OCI-LY7 (cell line): ENCODE measurements at regions not wholly inside any gene's neighbourhood (a gene's known extent, or its start where the extent isn't known, plus 50 kb on each side); places are given as distances from the start of the nearest gene placed in this dataset.

ENCODE experiments used
- BruUV-seq: library from RNA; stranded (reverse); fragments of 400-500 nt; replicated peaks from 2 replicates; lab custom pipeline; 2021; lab: Mats Ljungman, UMichigan
- CTCF ChIA-PET: fragments of 300-600 bp; sonication (Branson Sonifier 250); formaldehyde crosslinking; loops from one replicate; lab custom pipeline; 2022; ENCODE audit warnings: antibody characterized with exemption; ENCODE audit not compliant: unreplicated experiment; lab: Charles Lee
- POLR2A ChIA-PET: fragments of 300-600 bp; sonication (Branson Sonifier 250); formaldehyde crosslinking; loops from one replicate; lab custom pipeline; 2022; ENCODE audit warnings: antibody characterized with exemption; lab: Charles Lee
- DNase-seq: peaks from one replicate; pipeline ENCODE4 v3.0.0-alpha.2; 2015; ENCODE audit warnings: low spot score
- H2AFZ ChIP-seq: fragments of 200-600 bp; sonication (generic), shearing (Covaris generic); 2 replicates; pipeline ENCODE4 v1.6.1; 2014; ENCODE audit warnings: mild to moderate bottlenecking, antibody characterized with exemption, low read length, moderate library complexity
- H3K27ac ChIP-seq: fragments of 200-600 bp; sonication (generic); 2 replicates; pipeline ENCODE4 v1.5.1; 2014; ENCODE audit warnings: mixed run types, low read depth, mild to moderate bottlenecking, moderate library complexity, low read length, inconsistent platforms; ENCODE audit not compliant: poor library complexity, severe bottlenecking
- H3K36me3 ChIP-seq: fragments of 200-600 bp; sonication (generic); 2 replicates; pipeline ENCODE4 v1.6.1; 2014; ENCODE audit warnings: mild to moderate bottlenecking, antibody characterized with exemption, low read length, moderate library complexity, mixed read lengths; ENCODE audit not compliant: insufficient read depth
- H3K4me1 ChIP-seq: fragments of 200-600 bp; sonication (generic); 2 replicates; pipeline ENCODE4 v1.5.1; 2014; ENCODE audit warnings: mild to moderate bottlenecking, low read length; ENCODE audit not compliant: insufficient read depth, poor library complexity, severe bottlenecking
- H3K4me2 ChIP-seq: fragments of 200-600 bp; sonication (generic); 2 replicates; pipeline ENCODE4 v1.6.1; 2014; ENCODE audit warnings: mild to moderate bottlenecking, low read length
- H3K4me3 ChIP-seq: fragments of 200-600 bp; sonication (generic); 2 replicates; pipeline ENCODE4 v1.5.1; 2014; ENCODE audit warnings: mild to moderate bottlenecking, low read depth, low read length; ENCODE audit not compliant: poor library complexity, severe bottlenecking
- H3K79me2 ChIP-seq: fragments of 200-600 bp; sonication (generic); 2 replicates; pipeline ENCODE4 v1.6.1; 2016; ENCODE audit warnings: low read depth, mild to moderate bottlenecking, low read length, moderate library complexity, mixed read lengths; ENCODE audit not compliant: insufficient read depth
- H3K9me2 ChIP-seq: fragments of 200-600 bp; sonication (generic); 2 replicates; pipeline ENCODE4 v1.6.1; 2016; ENCODE audit warnings: mild to moderate bottlenecking, low read length, mixed read lengths; ENCODE audit not compliant: insufficient read depth
- H3K9me3 ChIP-seq: fragments of 200-600 bp; sonication (generic); 2 replicates; pipeline ENCODE4 v1.6.1; 2014; ENCODE audit warnings: mild to moderate bottlenecking, mixed run types, low read length, mixed read lengths
- H4K20me1 ChIP-seq: fragments of 200-600 bp; sonication (generic); 2 replicates; pipeline ENCODE4 v1.6.1; 2014; ENCODE audit warnings: mild to moderate bottlenecking, antibody characterized with exemption, low read length, moderate library complexity, mixed read lengths; ENCODE audit not compliant: insufficient read depth
- EZH2phosphoT487 ChIP-seq: fragments of 200-600 bp; sonication (generic); IDR thresholded peaks from 2 replicates; pipeline ENCODE4 v1.6.1; 2018; ENCODE audit warnings: low read depth, borderline replicate concordance, mild to moderate bottlenecking, mixed run types, antibody characterized with exemption, low read length, moderate library complexity, mixed read lengths
- intact Hi-C: fragments of 100-400 bp; cut with micrococcal nuclease; formaldehyde crosslinking; loops from one replicate; pipeline ENCODE4 v1.10.0; 2022; ENCODE audit not compliant: unreplicated experiment
- TF ChIP-seq, protein P1 (sequence below): fragments of 200-600 bp; sonication (generic); conservative IDR thresholded peaks from 2 replicates; pipeline ENCODE4 v1.5.1; 2014; ENCODE audit warnings: mild to moderate bottlenecking, antibody characterized with exemption, low read length, moderate library complexity, mixed read lengths

DNA sequence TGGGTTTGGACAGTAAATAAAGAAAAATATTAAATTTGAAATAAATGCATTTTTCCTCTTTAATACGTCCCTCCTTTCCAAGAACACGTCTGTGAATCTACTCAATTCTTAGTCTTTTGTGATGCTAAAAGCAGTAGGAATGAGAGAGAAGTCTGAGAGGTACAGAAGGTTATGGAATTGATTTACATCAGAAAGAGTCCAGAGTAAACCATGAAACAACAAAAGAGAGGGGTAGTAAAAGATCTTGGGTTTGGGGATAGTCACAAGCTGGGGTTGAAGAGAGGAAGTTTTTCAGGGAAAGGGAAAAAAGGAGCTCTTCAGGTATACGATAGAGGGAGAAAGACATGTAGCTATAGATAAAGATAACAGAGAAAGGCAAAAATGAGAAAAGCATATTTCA lies 215.4 kb downstream of the RAB28 start:
- Histone ChIP-seq H3K36me3 (no peaks in the 10 kb centered on the region), H2AFZ (no peak overlapping the region), H3K4me1 (no peaks in the 10 kb centered on the region), H4K20me1 (no peaks in the 10 kb centered on the region), H3K79me2 (no peaks in the 10 kb centered on the region), H3K9me3 (0 out of 2 replicates have a peak, but pooled peaks cover 4% of the 10 kb centered on the region), H3K4me2 (no peak overlapping the region), H3K4me3 (no peak overlapping the region), H3K9me2 (no peaks in the 10 kb centered on the region), H3K27ac (no peak overlapping the region)
- CTCF ChIA-PET = no interaction called here
- no peak for DNase-seq
- intact Hi-C loops = no loop called here
- BruUV-seq = no TSS peak
- POLR2A ChIA-PET = interaction anchor here (1.0 kb wide), 1 partner anchor 35 kb away, joined by 3 read pairs; no protein-coding TSS in a partner anchor
- TF ChIP-seq, protein P1, sequence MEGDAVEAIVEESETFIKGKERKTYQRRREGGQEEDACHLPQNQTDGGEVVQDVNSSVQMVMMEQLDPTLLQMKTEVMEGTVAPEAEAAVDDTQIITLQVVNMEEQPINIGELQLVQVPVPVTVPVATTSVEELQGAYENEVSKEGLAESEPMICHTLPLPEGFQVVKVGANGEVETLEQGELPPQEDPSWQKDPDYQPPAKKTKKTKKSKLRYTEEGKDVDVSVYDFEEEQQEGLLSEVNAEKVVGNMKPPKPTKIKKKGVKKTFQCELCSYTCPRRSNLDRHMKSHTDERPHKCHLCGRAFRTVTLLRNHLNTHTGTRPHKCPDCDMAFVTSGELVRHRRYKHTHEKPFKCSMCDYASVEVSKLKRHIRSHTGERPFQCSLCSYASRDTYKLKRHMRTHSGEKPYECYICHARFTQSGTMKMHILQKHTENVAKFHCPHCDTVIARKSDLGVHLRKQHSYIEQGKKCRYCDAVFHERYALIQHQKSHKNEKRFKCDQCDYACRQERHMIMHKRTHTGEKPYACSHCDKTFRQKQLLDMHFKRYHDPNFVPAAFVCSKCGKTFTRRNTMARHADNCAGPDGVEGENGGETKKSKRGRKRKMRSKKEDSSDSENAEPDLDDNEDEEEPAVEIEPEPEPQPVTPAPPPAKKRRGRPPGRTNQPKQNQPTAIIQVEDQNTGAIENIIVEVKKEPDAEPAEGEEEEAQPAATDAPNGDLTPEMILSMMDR = no peak
- no peak for TF ChIP-seq EZH2phosphoT487

GRCh38 chr4:13268165-13268564 lies 216.0 kb downstream of the RAB28 start:
- TF ChIP-seq EZH2phosphoT487 = no peak
- TF ChIP-seq, protein P1 = no peak
- no peak overlapping the region for H2AFZ ChIP-seq
- DNase-seq = no peak
- no peaks in the 10 kb centered on the region for H3K36me3 ChIP-seq
- no peaks in the 10 kb centered on the region for H3K4me1 ChIP-seq
- H3K79me2 ChIP-seq = no peaks in the 10 kb centered on the region
- ChIA-PET CTCF (no interaction called here), POLR2A (interaction anchor here (1.0 to 1.5 kb wide), 2 partner anchors 10 to 35 kb away, joined by 3 read pairs; no protein-coding TSS in a partner anchor)
- H3K9me2 ChIP-seq = no peaks in the 10 kb centered on the region
- no peaks in the 10 kb centered on the region for H3K9me3 ChIP-seq
- intact Hi-C loops = no loop called here
- H4K20me1 ChIP-seq = no peaks in the 10 kb centered on the region
- H3K4me2 ChIP-seq = no peak overlapping the region
- no peak overlapping the region for H3K4me3 ChIP-seq
- H3K27ac ChIP-seq = no peak overlapping the region
- BruUV-seq = no TSS peak

GRCh38 chr4:13267091-13267490 lies 217.0 kb downstream of the RAB28 start:
- POLR2A ChIA-PET = interaction anchor here (0.6 to 1.5 kb wide), 5 partner anchors 11 to 482 kb away, joined by 3 to 4 read pairs (median 3); no protein-coding TSS in a partner anchor
- H3K79me2 ChIP-seq = no peaks in the 10 kb centered on the region
- H2AFZ ChIP-seq = no peak overlapping the region
- no TSS peak for BruUV-seq
- no peaks in the 10 kb centered on the region for H3K9me3 ChIP-seq
- no peaks in the 10 kb centered on the region for H4K20me1 ChIP-seq
- no peaks in the 10 kb centered on the region for H3K9me2 ChIP-seq
- H3K4me1 ChIP-seq = no peaks in the 10 kb centered on the region
- no peaks in the 10 kb centered on the region for H3K36me3 ChIP-seq
- H3K4me3 ChIP-seq = no peak overlapping the region
- intact Hi-C loops = no loop called here
- no peak for TF ChIP-seq EZH2phosphoT487
- TF ChIP-seq, protein P1 = no peak
- DNase-seq = no peak
- no peak overlapping the region for H3K4me2 ChIP-seq
- CTCF ChIA-PET = no interaction called here
- no peak overlapping the region for H3K27ac ChIP-seq
